Spleen (tissue), 11 donors: ENCODE measurements at regions not wholly inside any gene's neighbourhood (a gene's known extent, or its start where the extent isn't known, plus 50 kb on each side); places are given as distances from the start of the nearest gene placed in this dataset.
"Not testable (repeated sequence)": the region's sequence is repeated elsewhere in the genome, so short reads cannot be mapped to it uniquely, and the experiment has no call there.

ENCODE experiments used
- DNase-seq: peaks from one replicate; pipeline ENCODE4 v3.0.0-alpha.2; 2020
- H3K27ac ChIP-seq, 8 donors: fragments of 200-600 bp; sonication (generic) in 7 of 8; 1 replicate in 4 of 8; 2 replicates in 4 of 8; pipeline versions ENCODE4 v1.5.0 to v1.8.0; 2016 to 2021; ENCODE audit warnings: inconsistent platforms in 4 of 8, mild to moderate bottlenecking in 4 of 8, moderate library complexity in 1 of 8
- H3K27me3 ChIP-seq, 7 donors: fragments of 200-600 bp; sonication (generic) in 6 of 7; replicated peaks in 1 of 7; 1 replicate in 4 of 7; 2 replicates in 3 of 7; pipeline versions ENCODE4 v1.5.0 to v1.8.0; 2016 to 2021; ENCODE audit warnings: inconsistent platforms in 3 of 7, mild to moderate bottlenecking in 1 of 7
- H3K36me3 ChIP-seq, 6 donors: fragments of 200-600 bp; sonication (generic) in 5 of 6; 1 replicate in 4 of 6; 2 replicates in 2 of 6; pipeline versions ENCODE4 v1.5.0 to v1.8.0; 2016 to 2021; ENCODE audit warnings: inconsistent platforms in 2 of 6
- H3K4me1 ChIP-seq, 6 donors: fragments of 200-600 bp; sonication (generic) in 5 of 6; 1 replicate in 3 of 6; 2 replicates in 3 of 6; pipeline versions ENCODE4 v1.5.0 to v1.8.0; 2016 to 2021; ENCODE audit warnings: inconsistent platforms in 3 of 6
- H3K4me3 ChIP-seq, 8 donors: fragments of 200-600 bp; sonication (generic) in 7 of 8; 1 replicate in 4 of 8; 2 replicates in 4 of 8; pipeline versions ENCODE4 v1.5.0 to v1.8.0; 2016 to 2021; ENCODE audit warnings: inconsistent platforms in 4 of 8, mild to moderate bottlenecking in 4 of 8, moderate library complexity in 2 of 8
- H3K9me3 ChIP-seq, 8 donors: fragments of 200-600 bp; sonication (generic) in 7 of 8; 1 replicate in 4 of 8; 2 replicates in 4 of 8; pipeline versions ENCODE4 v1.5.0 to v1.8.0; 2016 to 2021; ENCODE audit warnings: inconsistent platforms in 4 of 8
- CTCF ChIP-seq, 11 experiments: fragments of 200-600 bp in 7 of 11; fragments of 450-650 bp in 4 of 11; sonication (generic) in 4 of 11; IDR thresholded peaks in 8 of 11; conservative IDR thresholded peaks in 3 of 11; 1 replicate in 7 of 11; 2 replicates in 4 of 11; pipeline versions ENCODE4 v1.4.0 to v1.8.0; 2016 to 2021; ENCODE audit warnings: antibody characterized with exemption in 11 of 11, inconsistent platforms in 4 of 11, mild to moderate bottlenecking in 1 of 11
- POLR2A ChIP-seq, 3 donors: fragments of 450-650 bp; IDR thresholded peaks; one replicate each; pipeline ENCODE4 v1.5.1; 2017; ENCODE audit warnings: antibody characterized with exemption in 3 of 3, mild to moderate bottlenecking in 1 of 3
- POLR2AphosphoS5 ChIP-seq, 3 donors: sonication (generic); formaldehyde crosslinking; IDR thresholded peaks; one replicate each; pipeline ENCODE4 v1.5.1; 2017; ENCODE audit warnings: antibody characterized with exemption in 3 of 3
- WGBS, 5 donors: extraction: QIAGEN DNeasy Blood & Tissue Kit in 3 of 5; methylation state at CpG; one replicate each; pipeline versions ENCODE4 v1.1.5 to v1.1.7; 2013 to 2018; 5-methylcytosine and 5-hydroxymethylcytosine counted together
- intact Hi-C: fragments of 100-400 bp; cut with DNase I; formaldehyde crosslinking; loops from one replicate; pipeline ENCODE4 v1.15.0; 2023; ENCODE audit warnings: low total_unique reads
- donor health status: healthy with polysubstance abuse.
- donor health status: DM: no; HTN: no; CAD: no; lungs with moderate emphysema.
- donor health status: DM: no; HTN: no; CAD: no.
- donor health status: Bipolar disorder and iron deficiency.
- donor health status: healthy.
- donor health status: DM: no; HTN: no; CAD: no.
- donor health status: DM: yes; HTN: yes; CAD: no.

- Histone ChIP-seq H3K4me3 (no peak overlapping the region), H3K27ac (no peak overlapping the region), H3K4me1 (no peaks in the 10 kb centered on the region), H3K9me3 (peaks cover 0 to 6% (median 0%) of the 10 kb centered on the region in 8 donors), H3K36me3 (no peaks in the 10 kb centered on the region), H3K27me3 (no peaks in the 10 kb centered on the region)
- TF ChIP-seq CTCF (IDR thresholded peaks at IDR 0.05 in 8 of 11, conservative IDR thresholded peaks at IDR 0.05 in 3 of 11) (no peak), POLR2AphosphoS5 (IDR thresholded peaks at IDR 0.05) (no peak), POLR2A (IDR thresholded peaks at IDR 0.05) (no peak)
- no peak for DNase-seq
- WGBS, 5 donors, result 73 to 90% (median 79%) methylated on average over 1 of the region's 1 CpG
- intact Hi-C loops, result no loop called here
Observed at GRCh38 chr9:22976454-22976853, 529.8 kb downstream of the DMRTA1 start.

GRCh38 chr9:22980429-22980828, 533.8 kb downstream of the DMRTA1 start:
- H3K27ac ChIP-seq, intact Hi-C loops: not testable (repeated sequence)

GRCh38 chr9:22986556-22986955, 539.9 kb downstream of the DMRTA1 start:
- H3K4me3 ChIP-seq, result no peak overlapping the region
- no peaks in the 10 kb centered on the region for H3K36me3 ChIP-seq
- intact Hi-C loops, result no loop called here
- H3K9me3 ChIP-seq, result peaks cover 0 to 4% (median 0%) of the 10 kb centered on the region in 8 donors
- no peaks in the 10 kb centered on the region for H3K27me3 ChIP-seq
- no peak overlapping the region for H3K27ac ChIP-seq
- no peak for DNase-seq
- no peak for TF ChIP-seq POLR2AphosphoS5 (IDR thresholded peaks at IDR 0.05)
- no peak for TF ChIP-seq CTCF (IDR thresholded peaks at IDR 0.05 in 8 of 11, conservative IDR thresholded peaks at IDR 0.05 in 3 of 11)
- TF ChIP-seq POLR2A (IDR thresholded peaks at IDR 0.05), result no peak
- WGBS, 5 donors, result 68 to 89% (median 77%) methylated on average over 3 of the region's 3 CpGs
- no peaks in the 10 kb centered on the region for H3K4me1 ChIP-seq

More at GRCh38 chr9:22980429-22980828, 533.8 kb downstream of the DMRTA1 start:
- not testable (repeated sequence) for DNase-seq, H3K4me3 ChIP-seq, H3K9me3 ChIP-seq, H3K36me3 ChIP-seq, H3K4me1 ChIP-seq, H3K27me3 ChIP-seq
- WGBS, 5 donors, result 87 to 94% (median 92%) methylated on average over 13 of the region's 13 CpGs

GRCh38 chr9:22990349-22990748, 543.7 kb downstream of the DMRTA1 start:
- intact Hi-C loops, result no loop called here
- Histone ChIP-seq H3K4me1 (no peaks in the 10 kb centered on the region), H3K36me3 (no peaks in the 10 kb centered on the region), H3K4me3 (no peak overlapping the region), H3K27me3 (no peaks in the 10 kb centered on the region), H3K27ac (no peak overlapping the region), H3K9me3 (peaks cover 0 to 7% (median 0%) of the 10 kb centered on the region in 8 donors)
- TF ChIP-seq POLR2AphosphoS5 (IDR thresholded peaks at IDR 0.05) (no peak), POLR2A (IDR thresholded peaks at IDR 0.05) (no peak), CTCF (IDR thresholded peaks at IDR 0.05 in 8 of 11, conservative IDR thresholded peaks at IDR 0.05 in 3 of 11) (no peak)
- no peak for DNase-seq
- 69 to 86% (median 74%) methylated on average over 4 of the region's 4 CpGs for WGBS, 5 donors

- intact Hi-C loops, result no loop called here
- Histone ChIP-seq H3K9me3 (peaks cover 0 to 26% (median 16%) of the 10 kb centered on the region in 8 donors), H3K4me1 (no peaks in the 10 kb centered on the region), H3K27ac (no peak overlapping the region), H3K36me3 (no peaks in the 10 kb centered on the region), H3K4me3 (no peak overlapping the region), H3K27me3 (no peaks in the 10 kb centered on the region)
- 64 to 81% (median 67%) methylated on average over 3 of the region's 3 CpGs for WGBS, 5 donors
- DNase-seq, result no peak
- TF ChIP-seq CTCF (IDR thresholded peaks at IDR 0.05 in 8 of 11, conservative IDR thresholded peaks at IDR 0.05 in 3 of 11), result no peak
- TF ChIP-seq POLR2A (IDR thresholded peaks at IDR 0.05), result no peak
- no peak for TF ChIP-seq POLR2AphosphoS5 (IDR thresholded peaks at IDR 0.05)
Observed at GRCh38 chr9:22992780-22993179, 546.2 kb downstream of the DMRTA1 start.
